ENCODE measurements at regions not wholly inside any gene's neighbourhood (a gene's known extent, or its start where the extent isn't known, plus 50 kb on each side); places are given as distances from the start of the nearest gene placed in this dataset.

- TF ChIP-seq TCF12 (IDR thresholded peaks at IDR 0.05; ENCODE audit: low read depth) (no peak), CREB1 (IDR thresholded peaks at IDR 0.05; ENCODE audit: low read depth) (no peak), REST (IDR thresholded peaks at IDR 0.05; ENCODE audit: low read depth) (no peak), TAF1 (IDR thresholded peaks at IDR 0.05; ENCODE audit: low read depth) (no peak), EP300 (IDR thresholded peaks at IDR 0.05; ENCODE audit: borderline replicate concordance) (no peak), USF1 (IDR thresholded peaks at IDR 0.05) (no peak), TEAD4 (IDR thresholded peaks at IDR 0.05) (no peak)
- TF ChIP-seq, protein P1, sequence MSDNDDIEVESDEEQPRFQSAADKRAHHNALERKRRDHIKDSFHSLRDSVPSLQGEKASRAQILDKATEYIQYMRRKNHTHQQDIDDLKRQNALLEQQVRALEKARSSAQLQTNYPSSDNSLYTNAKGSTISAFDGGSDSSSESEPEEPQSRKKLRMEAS (IDR thresholded peaks at IDR 0.05) = no peak
Observed at GRCh38 chr6:169365567-169366257, 112.1 kb upstream of the THBS2 start.
